CD4-positive, alpha-beta T cell treated with Interleukin-17A for 1 hour (primary cell): ENCODE measurements at regions not wholly inside any gene's neighbourhood (a gene's known extent, or its start where the extent isn't known, plus 50 kb on each side); places are given as distances from the start of the nearest gene placed in this dataset.
A peak's percentile ranks its signal among the peaks of the same experiment; 100 is the strongest.

Experiments used
- DNase-seq: peaks from one replicate; pipeline ENCODE4 v3.0.0-alpha.2; 2020

- DNase-seq, result no peak
Measured at GRCh38 chr18:54100920-54101470, 123.5 kb downstream of the MBD2 start.

- no peak for DNase-seq
Measured at GRCh38 chr18:54100466-54100865, 124.0 kb downstream of the MBD2 start.

GRCh38 chr18:54094474-54094873, 130.0 kb downstream of the MBD2 start:
- DNase-seq, result no peak

- no peak for DNase-seq
Measured at GRCh38 chr18:54090856-54091255, 133.6 kb downstream of the MBD2 start.

- DNase-seq, result no peak
Measured at GRCh38 chr18:54089749-54090459, 134.6 kb downstream of the MBD2 start.

GRCh38 chr18:54086863-54087262, 137.6 kb downstream of the MBD2 start:
- DNase-seq, result no peak

- peak; percentile 36 for DNase-seq
Measured at GRCh38 chr18:54086046-54086802, 138.2 kb downstream of the MBD2 start.

GRCh38 chr18:54080858-54081257, 143.6 kb downstream of the MBD2 start:
- DNase-seq, result no peak

GRCh38 chr18:54076166-54076565, 148.3 kb downstream of the MBD2 start:
- DNase-seq, result no peak

GRCh38 chr18:54075689-54076088, 148.8 kb downstream of the MBD2 start:
- no peak for DNase-seq

- DNase-seq, result no peak
Measured at GRCh38 chr18:54069729-54070128, 154.7 kb downstream of the MBD2 start.

GRCh38 chr18:54060343-54061005, 164.0 kb downstream of the MBD2 start:
- no peak for DNase-seq

- DNase-seq, result no peak
Measured at GRCh38 chr18:54052732-54053429, 171.6 kb downstream of the MBD2 start.

GRCh38 chr18:54052259-54052658, 172.2 kb downstream of the MBD2 start:
- DNase-seq, result no peak

- DNase-seq, result no peak
Measured at GRCh38 chr18:54043484-54044251, 180.8 kb downstream of the MBD2 start.

GRCh38 chr18:54035927-54036326, 188.5 kb downstream of the MBD2 start:
- DNase-seq, result no peak

- no peak for DNase-seq
Measured at GRCh38 chr18:54033052-54033451, 191.4 kb downstream of the MBD2 start.

GRCh38 chr18:54032412-54032811, 192.1 kb downstream of the MBD2 start:
- DNase-seq, result no peak

- no peak for DNase-seq
Measured at GRCh38 chr18:54031243-54031642, 193.2 kb downstream of the MBD2 start.

GRCh38 chr18:54030434-54030833, 194.0 kb downstream of the MBD2 start:
- DNase-seq, result no peak

- no peak for DNase-seq
Measured at GRCh38 chr18:54023471-54023870, 201.0 kb downstream of the MBD2 start.

- DNase-seq, result no peak
Measured at GRCh38 chr18:54020966-54021365, 203.5 kb downstream of the MBD2 start.
